HG03039 (cell line): ENCODE measurements at regions not wholly inside any gene's neighbourhood (a gene's known extent, or its start where the extent isn't known, plus 50 kb on each side); places are given as distances from the start of the nearest gene placed in this dataset.
"Not testable (repeated sequence)": the region's sequence is repeated elsewhere in the genome, so short reads cannot be mapped to it uniquely, and the experiment has no call there.

ENCODE experiments used
- ATAC-seq: cut with Tn5 transposase; IDR thresholded peaks from one replicate; pipeline ENCODE4 v1.9.1; 2021; ENCODE audit warnings: mild to moderate bottlenecking, moderate library complexity; ENCODE audit not compliant: unreplicated experiment

DNA sequence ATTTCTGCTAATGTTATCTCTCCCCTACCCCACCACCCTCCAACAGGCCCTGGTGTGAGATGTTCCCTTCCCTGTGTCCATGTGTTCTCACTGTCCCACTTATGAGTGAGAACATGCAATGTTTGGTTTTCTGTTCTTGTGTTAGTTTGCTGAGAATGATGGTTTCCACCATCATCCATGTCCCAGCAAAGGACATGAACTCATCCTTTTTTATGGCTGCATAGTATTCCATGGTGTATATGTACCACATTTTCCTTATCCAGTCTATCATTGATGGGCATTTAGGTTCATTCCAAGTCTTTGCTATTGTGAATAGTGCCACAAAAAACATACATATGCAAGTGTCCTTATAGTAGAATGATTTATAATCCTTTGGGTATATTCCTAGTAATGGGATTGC lies 104.5 kb downstream of the ZNF33B start:
- not testable (repeated sequence) for ATAC-seq

DNA sequence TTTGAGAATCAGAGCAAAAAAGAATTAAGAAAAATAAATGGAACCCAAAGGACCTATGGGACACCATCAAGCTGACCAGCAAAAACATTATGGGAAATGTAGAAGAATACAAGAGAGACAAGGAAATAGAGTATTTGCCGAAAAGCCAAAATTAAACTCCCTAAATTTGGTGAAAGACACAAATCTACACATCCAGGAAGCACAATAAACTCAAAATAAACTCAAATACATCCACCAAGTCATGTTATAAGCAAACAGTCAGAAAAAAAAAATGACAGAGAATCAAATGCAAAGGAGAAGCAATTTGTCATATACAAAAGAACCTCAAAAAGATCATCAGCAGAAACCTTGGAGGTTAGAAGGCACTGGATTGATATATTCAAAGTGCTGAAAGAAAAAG lies 105.4 kb downstream of the ZNF33B start:
- ATAC-seq = no peak

DNA sequence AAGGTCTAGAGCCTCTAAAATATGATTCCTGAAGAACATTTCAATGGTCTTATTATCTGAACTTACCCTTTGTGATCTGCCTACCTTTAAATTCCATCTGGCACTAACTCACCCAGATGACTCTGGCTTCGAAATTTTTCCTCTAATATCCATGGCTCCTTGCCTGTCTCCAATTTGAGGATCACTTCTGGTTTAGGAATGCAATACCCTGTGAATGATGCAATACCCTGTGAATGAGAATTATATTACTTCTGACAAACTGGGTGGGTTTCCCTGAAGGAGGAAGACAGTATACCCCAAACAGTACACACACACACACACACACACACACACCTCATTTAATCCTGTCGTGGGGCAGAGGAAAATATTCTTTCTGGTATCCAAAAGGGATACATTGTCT lies 115.3 kb downstream of the ZNF33B start:
- ATAC-seq = no peak

DNA sequence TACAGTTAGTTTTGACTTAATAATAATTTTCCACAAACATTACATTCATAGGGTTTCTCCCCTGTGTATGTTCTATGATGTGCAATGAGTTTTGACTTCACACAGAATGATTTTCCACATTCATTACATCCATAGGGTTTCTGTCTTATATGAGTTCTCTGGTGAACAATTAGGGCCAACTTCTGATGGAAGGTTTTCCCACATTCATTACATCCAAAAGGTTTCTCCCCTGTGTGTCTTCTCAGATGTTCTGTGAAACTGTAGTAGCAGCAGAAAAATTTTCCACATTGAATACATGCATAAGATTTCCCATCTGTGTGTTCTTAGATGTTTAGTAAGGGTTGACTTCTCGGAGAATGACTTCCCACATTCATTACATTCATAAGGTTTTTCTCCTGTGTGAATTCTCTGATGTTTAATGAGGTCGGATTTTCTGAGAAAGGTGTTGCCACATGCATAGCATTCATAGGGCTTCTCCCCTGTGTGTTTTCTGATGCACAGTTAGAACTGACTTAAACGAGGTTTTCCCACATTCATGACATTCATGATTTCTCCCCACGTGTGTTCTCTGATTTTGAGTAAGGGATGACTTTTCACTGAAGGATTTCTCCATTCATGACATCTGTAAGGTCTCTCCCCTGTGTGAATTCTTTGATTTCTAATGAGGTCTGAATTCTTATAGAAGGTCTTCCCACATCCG lies 118.5 kb downstream of the ZNF33B start:
- no peak for ATAC-seq

DNA sequence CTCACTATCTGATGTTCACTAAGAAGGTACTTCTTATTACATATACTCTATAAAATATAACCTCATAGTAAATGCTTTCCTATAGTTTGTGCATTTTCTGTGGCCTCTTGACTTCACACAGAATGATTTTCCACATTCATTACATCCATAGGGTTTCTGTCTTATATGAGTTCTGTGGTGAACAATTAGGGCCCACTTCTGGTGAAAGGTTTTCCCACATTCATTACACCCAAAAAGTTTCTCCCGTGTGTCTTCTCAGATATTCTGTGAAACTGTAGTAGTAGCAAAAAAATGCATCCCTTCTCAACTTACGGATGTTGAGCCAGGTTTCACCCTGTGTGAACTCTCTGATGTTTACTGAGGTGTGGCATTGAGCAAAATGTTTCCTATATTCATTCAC lies 119.3 kb downstream of the ZNF33B start:
- no peak for ATAC-seq

GRCh38 chr10:42513921-42514320 lies 124.4 kb downstream of the ZNF33B start:
- ATAC-seq = no peak

DNA sequence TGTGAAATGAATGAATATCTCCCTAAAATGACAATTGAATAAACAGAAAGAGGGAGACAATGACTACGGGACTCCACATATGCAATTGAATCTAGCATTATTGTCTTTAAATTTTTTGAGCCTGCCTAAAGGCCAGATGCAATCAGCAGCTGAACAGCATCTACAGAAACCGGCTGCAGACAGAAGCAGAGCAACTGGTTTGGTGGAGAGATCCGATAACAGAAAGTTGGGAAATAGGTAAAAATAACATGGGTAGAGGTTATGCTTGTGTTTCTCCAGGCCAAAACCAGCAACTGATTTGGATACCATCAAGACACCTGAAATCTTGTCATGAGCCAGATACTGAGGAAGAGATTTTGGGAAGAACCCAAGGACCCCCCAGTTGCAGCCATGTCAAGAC lies 146.6 kb downstream of the ZNF33B start:
- no peak for ATAC-seq

GRCh38 chr10:42491001-42491592 lies 147.3 kb downstream of the ZNF33B start:
- no peak for ATAC-seq

- no peak for ATAC-seq
Observed at GRCh38 chr10:42490368-42490767, 148.0 kb downstream of the ZNF33B start.

DNA sequence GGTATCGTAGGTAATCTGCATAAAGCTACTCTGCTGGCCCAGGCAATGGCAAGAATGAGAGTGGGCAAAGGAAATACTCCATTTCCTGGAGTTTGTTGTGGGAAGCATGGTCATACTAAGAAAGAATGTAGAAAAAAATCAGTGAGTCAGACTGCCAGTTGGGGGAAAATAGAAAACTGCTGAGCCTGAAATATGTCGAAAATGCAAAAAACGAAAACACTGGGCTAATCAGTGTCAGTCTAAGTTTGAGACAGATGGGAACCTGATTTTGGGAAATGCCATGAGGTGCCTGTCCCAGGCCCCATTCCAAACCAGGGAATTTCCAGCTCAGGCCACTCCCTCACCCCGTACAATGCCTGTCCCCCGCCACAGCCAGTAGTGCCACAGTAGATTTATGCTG lies 150.0 kb downstream of the ZNF33B start:
- no peak for ATAC-seq

DNA sequence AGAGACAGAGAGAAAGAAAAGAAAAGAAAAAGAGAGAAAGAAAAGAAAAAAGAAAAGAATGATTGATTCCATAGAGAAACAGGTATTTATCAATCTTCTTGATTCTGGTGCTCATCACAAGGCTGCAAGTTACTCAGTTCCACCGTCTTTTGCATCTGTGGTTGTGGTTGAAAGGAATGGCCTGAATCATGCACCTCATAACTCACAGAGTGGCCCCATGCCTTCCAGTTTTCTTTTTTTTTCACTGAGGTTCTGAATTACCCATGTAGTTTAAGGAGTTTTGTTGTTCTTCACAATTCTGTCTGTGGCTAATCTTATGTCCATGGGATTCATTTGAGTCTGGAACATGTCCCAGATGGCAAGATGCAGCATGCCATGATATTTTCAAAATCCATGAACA lies 156.0 kb downstream of the ZNF33B start:
- ATAC-seq = no peak

DNA sequence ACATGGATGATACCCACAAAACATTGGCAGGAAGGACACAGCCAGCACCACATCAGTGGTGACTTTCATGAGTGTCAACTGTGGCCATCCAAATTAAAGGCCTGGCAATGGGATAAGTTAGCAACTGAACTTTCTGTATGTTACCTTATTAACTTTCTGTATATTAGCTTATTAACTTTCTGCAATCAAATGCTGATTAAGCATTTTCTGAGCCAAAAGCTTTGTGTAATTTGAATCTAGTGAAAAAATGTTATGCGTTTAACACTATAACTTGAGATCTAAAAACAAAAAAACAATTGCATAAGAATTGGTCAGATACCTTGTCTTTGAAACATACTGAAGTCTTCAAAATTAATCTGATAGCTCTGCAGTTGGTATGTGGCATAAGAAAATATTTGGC lies 159.3 kb downstream of the ZNF33B start:
- ATAC-seq = no peak

DNA sequence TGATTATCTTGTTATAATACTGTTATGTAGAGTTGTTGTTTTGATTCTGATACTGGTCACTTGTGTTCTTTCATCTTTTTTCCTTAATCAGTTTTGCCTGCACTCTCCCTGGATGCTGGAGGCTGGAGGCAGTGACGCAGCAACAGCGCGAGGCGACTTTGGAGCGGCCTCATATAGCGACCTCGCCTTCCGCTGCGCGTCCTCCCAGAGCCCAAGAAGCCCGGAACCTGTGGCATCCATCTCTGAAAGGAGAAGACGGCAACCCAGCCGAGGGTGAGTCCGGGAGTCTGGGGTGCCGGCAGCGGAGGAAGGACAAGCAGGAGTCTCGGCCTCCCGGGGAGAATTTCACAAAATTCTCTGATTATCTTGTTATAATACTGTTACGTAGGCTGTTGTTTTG lies 161.2 kb downstream of the ZNF33B start:
- no peak for ATAC-seq

DNA sequence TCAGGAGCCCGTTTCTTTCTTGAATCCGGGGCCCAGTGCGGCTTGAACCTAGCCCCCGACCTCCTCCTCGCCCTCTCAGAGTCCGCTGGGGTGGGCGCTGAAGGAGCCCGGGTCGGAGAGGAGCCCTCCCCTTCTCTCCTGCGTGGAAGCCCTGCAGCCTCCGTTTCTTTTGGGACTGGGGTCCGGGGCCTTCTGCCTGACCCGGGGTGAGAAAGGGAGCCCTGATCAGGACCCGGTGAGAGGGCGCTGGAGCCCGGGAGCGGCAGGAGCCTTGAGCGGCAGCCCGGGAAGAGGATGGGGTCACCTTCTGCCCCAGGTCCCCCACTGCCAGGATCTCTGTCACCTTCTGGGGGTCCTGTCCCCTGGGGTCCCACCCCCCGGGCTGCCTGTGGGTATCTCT lies 162.3 kb downstream of the ZNF33B start:
- no peak for ATAC-seq

GRCh38 chr10:42475168-42476098 lies 162.9 kb downstream of the ZNF33B start:
- ATAC-seq = no peak

- no peak for ATAC-seq
Observed at GRCh38 chr10:42454313-42454712, 184.1 kb downstream of the ZNF33B start.

DNA sequence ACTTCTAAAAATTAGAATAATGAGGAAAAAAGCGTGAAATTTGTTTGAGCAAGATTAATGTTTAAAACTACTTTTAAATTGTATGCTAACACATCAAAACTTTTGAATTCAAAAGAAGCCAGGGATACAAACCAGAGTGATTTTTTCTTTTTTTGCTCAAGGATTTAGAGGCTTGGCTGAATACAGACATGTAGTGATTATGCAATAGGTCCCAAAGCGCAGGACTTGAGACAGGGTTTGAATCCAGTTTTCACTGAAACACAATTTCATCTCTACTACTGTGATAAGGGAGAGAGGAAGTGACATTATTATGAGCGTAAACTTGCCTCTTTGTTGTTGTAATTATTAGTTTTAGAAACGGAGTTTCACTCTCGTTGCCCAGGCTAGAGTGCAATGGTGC lies 207.3 kb downstream of the ZNF33B start:
- no peak for ATAC-seq

GRCh38 chr10:42428534-42428933 lies 209.8 kb downstream of the ZNF33B start:
- ATAC-seq = no peak

DNA sequence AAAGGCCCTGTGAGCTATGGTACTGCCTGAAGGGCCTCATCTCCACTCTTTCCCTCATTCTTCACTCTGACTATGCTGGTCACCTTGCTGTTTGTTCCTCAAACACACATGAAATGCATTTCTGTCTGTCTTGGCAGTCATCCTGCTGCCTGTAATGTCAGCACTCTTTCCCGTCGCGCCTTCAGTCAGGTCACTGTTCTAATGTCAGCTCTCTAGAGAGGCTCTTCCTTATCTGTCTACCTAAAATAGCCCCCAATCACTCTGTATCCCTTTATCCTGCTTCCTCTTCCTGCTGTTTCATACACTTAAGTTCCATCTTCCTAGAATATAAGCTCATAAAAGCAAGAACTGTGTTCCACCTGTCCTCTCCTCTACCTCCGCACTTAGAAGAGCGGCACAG lies 215.5 kb downstream of the ZNF33B start:
- no peak for ATAC-seq

GRCh38 chr10:42421812-42422211 lies 216.6 kb downstream of the ZNF33B start:
- no peak for ATAC-seq

DNA sequence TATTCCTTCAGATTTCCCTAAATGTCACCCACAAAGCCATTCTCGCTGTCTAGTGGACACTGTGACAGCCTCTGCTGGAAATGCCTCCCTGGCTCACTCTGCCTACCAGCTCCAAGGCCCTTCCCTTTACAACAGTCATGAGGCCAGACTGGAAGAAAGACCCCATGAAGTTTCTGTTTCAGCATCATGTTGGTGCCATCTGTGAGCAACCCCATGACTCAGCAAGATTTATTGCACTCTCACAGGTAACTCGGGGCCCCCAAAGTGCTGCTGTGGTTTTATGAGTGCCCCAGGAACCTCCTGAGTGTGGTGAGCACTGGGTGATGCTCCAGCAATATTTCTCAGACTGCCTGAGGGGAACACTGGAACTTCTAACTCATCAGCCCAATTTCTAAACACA lies 218.6 kb downstream of the ZNF33B start:
- ATAC-seq = no peak
